ENCODE measurements at regions not wholly inside any gene's neighbourhood (a gene's known extent, or its start where the extent isn't known, plus 50 kb on each side); places are given as distances from the start of the nearest gene placed in this dataset.

DNA sequence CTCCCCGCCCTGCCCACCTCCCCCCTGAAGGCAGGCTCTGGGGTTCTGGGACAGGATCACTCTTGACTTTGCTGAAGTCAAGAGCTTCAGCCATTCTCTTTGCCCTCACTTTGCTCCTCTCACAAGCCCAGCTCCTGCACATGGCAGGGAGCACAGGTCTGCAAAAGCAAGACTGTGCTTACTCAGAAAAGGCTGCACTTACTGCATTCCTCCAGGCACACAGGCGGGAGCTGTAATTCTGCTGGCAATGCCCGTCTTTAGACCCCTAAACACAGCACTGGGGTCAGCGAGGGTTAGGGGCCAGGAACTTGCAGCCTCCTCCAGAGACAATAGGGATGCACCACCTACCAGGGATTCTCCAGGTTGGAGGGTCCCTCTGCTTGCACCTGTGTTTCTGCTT is 523.7 kb downstream of the TCERG1L start:
- intact Hi-C loops (cut with DNase I; ENCODE audit: low total_unique reads), result no loop called here
- H3K27me3 ChIP-seq, result no peaks in the 10 kb centered on the region
- H3K9me3 ChIP-seq, result no peaks in the 10 kb centered on the region

DNA sequence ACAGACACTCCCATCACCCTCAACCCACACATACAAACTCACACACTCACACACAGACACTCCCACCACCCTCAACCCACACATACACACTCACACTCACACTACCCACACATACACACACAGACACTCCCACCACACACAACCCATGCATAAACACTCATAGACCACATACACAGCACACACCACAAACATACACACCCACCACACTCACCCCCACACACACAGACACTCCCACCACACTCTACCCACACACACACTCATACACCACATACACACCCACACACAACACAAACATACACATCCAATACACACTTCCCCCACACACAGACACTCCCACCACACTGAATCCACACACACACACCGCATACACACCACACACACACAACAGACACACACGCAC is 521.2 kb downstream of the TCERG1L start:
- H3K4me3 ChIP-seq, result no peak overlapping the region
- in situ Hi-C loops (cut with MboI; ENCODE audit: low sequenced_read_pairs in 4 of 4), result no loop called here
- no peak for DNase-seq
- H3K36me3 ChIP-seq, result no peaks in the 10 kb centered on the region
- intact Hi-C loops (cut with DNase I; ENCODE audit: low total_unique reads), result no loop called here
- ATAC-seq, result no peak
- no peaks in the 10 kb centered on the region for H3K4me1 ChIP-seq
- TF ChIP-seq, protein P1, sequence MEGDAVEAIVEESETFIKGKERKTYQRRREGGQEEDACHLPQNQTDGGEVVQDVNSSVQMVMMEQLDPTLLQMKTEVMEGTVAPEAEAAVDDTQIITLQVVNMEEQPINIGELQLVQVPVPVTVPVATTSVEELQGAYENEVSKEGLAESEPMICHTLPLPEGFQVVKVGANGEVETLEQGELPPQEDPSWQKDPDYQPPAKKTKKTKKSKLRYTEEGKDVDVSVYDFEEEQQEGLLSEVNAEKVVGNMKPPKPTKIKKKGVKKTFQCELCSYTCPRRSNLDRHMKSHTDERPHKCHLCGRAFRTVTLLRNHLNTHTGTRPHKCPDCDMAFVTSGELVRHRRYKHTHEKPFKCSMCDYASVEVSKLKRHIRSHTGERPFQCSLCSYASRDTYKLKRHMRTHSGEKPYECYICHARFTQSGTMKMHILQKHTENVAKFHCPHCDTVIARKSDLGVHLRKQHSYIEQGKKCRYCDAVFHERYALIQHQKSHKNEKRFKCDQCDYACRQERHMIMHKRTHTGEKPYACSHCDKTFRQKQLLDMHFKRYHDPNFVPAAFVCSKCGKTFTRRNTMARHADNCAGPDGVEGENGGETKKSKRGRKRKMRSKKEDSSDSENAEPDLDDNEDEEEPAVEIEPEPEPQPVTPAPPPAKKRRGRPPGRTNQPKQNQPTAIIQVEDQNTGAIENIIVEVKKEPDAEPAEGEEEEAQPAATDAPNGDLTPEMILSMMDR (IDR thresholded peaks at IDR 0.05 in 4 of 5, conservative IDR thresholded peaks at IDR 0.05 in 1 of 5), result no peak
- TF ChIP-seq POLR2A (IDR thresholded peaks at IDR 0.05), result no peak
- H3K27ac ChIP-seq, result no peak overlapping the region
- no peaks in the 10 kb centered on the region for H3K27me3 ChIP-seq
- H3K9me3 ChIP-seq, result no peaks in the 10 kb centered on the region

More for the DNA sequence above, 523.7 kb downstream of the TCERG1L start:
- H3K27ac ChIP-seq, result no peak overlapping the region
- H3K36me3 ChIP-seq, result no peaks in the 10 kb centered on the region
- no peak for TF ChIP-seq POLR2A (IDR thresholded peaks at IDR 0.05)
- TF ChIP-seq, protein P1 (IDR thresholded peaks at IDR 0.05 in 4 of 5, conservative IDR thresholded peaks at IDR 0.05 in 1 of 5), result no peak
- in situ Hi-C loops (cut with MboI; ENCODE audit: low sequenced_read_pairs in 4 of 4), result no loop called here
- DNase-seq, result no peak
- no peak for ATAC-seq
- no peak overlapping the region for H3K4me3 ChIP-seq
- no peaks in the 10 kb centered on the region for H3K4me1 ChIP-seq

DNA sequence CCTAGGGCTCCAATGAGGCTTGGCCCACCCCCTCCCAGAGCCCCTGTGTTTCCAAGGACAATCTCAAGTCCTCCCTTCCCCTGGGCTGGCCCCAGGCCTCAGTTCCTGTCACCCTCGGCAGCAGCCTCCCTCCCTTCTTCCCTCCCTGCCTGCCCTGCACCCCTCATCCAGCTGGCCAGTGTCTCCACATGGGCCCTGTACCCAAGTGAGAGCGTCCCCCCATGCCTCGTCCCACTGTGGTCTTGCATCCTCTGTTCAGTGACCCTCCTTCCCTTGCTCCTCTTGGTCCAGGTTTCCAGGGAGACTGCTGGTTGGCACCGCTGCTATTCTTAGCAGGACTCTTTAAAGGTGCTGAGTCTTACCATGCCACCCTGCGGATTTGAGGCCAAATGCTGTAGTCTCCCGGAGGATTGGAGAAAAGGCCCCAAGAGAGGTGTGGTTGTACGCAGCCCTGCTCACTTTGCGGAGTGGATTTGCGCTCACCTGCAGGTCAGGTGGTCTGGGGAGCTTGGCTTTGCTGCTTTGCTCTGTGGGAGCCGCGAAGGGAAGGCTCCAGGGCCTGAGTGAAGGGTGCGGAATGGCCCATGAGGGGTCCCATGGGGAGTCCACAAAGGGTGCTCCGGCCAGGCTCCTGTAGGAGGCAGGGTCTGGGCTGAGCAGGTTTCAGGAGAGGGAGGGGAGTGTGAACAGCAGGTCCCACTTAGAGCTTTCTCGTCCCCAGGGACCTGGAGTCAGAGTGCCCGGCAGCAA is 519.2 kb downstream of the TCERG1L start:
- Histone ChIP-seq H3K36me3 (no peaks in the 10 kb centered on the region), H3K27ac (no peak overlapping the region), H3K4me3 (no peak overlapping the region), H3K9me3 (no peaks in the 10 kb centered on the region), H3K4me1 (no peaks in the 10 kb centered on the region), H3K27me3 (no peaks in the 10 kb centered on the region)
- in situ Hi-C loops (cut with MboI; ENCODE audit: low sequenced_read_pairs in 4 of 4), result no loop called here
- no peak for DNase-seq
- no peak for TF ChIP-seq POLR2A (IDR thresholded peaks at IDR 0.05)
- TF ChIP-seq, protein P1 (IDR thresholded peaks at IDR 0.05 in 4 of 5, conservative IDR thresholded peaks at IDR 0.05 in 1 of 5), result no peak
- ATAC-seq, result no peak
- intact Hi-C loops (cut with DNase I; ENCODE audit: low total_unique reads), result no loop called here

DNA sequence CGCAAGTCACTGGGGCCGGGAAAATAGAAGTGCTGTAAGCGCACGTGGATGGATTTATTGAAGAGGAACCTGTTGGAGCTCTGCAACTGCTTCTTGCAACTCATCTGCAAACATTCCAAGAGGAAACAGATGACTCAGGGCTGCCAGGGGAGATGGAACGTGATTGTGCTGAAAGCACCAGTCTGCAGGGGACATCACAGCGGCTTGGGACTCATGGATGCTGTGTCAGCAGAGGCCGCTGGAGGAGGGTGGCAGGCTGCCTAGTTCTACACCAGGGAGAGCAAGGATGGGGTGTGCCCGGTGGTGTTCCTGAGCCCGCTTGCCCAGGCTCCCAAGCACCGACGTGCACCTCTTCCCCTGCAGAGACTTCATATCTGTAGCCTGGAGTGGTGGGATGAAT is 515.7 kb downstream of the TCERG1L start:
- Histone ChIP-seq H3K4me3 (no peak overlapping the region), H3K36me3 (no peaks in the 10 kb centered on the region), H3K9me3 (no peaks in the 10 kb centered on the region), H3K27ac (no peak overlapping the region), H3K4me1 (no peaks in the 10 kb centered on the region), H3K27me3 (no peaks in the 10 kb centered on the region)
- intact Hi-C loops (cut with DNase I; ENCODE audit: low total_unique reads), result no loop called here
- TF ChIP-seq POLR2A (IDR thresholded peaks at IDR 0.05), result no peak
- TF ChIP-seq, protein P1 (IDR thresholded peaks at IDR 0.05 in 4 of 5, conservative IDR thresholded peaks at IDR 0.05 in 1 of 5), result no peak
- ATAC-seq (no peak), DNase-seq (no peak)
- in situ Hi-C loops (cut with MboI; ENCODE audit: low sequenced_read_pairs in 4 of 4), result no loop called here

DNA sequence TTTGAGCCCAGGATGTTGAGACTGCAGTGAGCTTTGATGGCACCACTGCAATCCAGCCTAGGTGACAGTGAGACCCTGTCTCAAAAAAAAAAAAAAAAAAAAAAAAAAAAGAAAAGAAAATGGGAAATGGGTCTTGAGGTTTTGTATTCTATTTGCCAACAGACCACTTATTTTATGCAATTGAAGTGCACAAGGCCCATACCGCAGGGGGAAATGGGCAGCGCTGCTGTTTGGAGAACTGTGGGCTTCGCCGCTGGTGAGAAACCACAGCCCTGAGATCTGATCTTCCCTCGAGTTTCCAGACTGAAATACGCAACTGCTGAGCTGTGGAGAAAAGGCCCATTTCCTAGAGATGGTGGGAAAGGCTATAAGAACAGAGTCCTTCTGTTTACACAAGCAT is 512.0 kb downstream of the TCERG1L start:
- no peaks in the 10 kb centered on the region for H3K4me1 ChIP-seq
- no peak for ATAC-seq
- H3K27ac ChIP-seq, result no peak overlapping the region
- H3K36me3 ChIP-seq, result no peaks in the 10 kb centered on the region
- no peak overlapping the region for H3K4me3 ChIP-seq
- no peaks in the 10 kb centered on the region for H3K27me3 ChIP-seq
- in situ Hi-C loops (cut with MboI; ENCODE audit: low sequenced_read_pairs in 4 of 4), result no loop called here
- TF ChIP-seq, protein P1 (IDR thresholded peaks at IDR 0.05 in 4 of 5, conservative IDR thresholded peaks at IDR 0.05 in 1 of 5), result no peak
- TF ChIP-seq POLR2A (IDR thresholded peaks at IDR 0.05), result no peak
- H3K9me3 ChIP-seq, result no peaks in the 10 kb centered on the region
- no peak for DNase-seq
- intact Hi-C loops (cut with DNase I; ENCODE audit: low total_unique reads), result no loop called here
